Left renal cortex interstitium (tissue), 4 donors: ENCODE measurements at regions not wholly inside any gene's neighbourhood (a gene's known extent, or its start where the extent isn't known, plus 50 kb on each side); places are given as distances from the start of the nearest gene placed in this dataset.

Source experiments
- DNase-seq, 4 donors: peaks; one replicate each; pipeline ENCODE4 v3.0.0-alpha.2; 2013; ENCODE audit warnings: low read depth in 4 of 4, low spot score in 2 of 4, missing footprints in 1 of 4

DNA sequence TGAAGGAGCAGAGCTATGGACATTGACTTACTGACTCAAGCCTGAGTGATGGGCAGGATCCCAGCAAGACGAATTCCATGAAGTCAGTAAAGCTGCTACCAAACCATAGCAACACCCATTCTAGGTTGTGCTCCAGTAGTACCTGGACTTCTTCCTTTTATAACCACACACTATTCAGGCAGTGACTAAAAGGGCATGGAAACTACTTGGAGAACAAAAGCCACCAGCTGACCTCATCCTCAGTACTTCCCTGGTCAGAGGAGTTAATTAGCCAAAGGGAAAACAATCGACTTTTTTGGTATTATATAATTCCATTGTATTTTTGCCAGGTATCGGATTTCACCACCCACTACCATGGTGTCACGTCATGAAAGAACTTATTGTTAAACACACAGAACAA is 237.1 kb downstream of the TTC32 start:
- no peak for DNase-seq

DNA sequence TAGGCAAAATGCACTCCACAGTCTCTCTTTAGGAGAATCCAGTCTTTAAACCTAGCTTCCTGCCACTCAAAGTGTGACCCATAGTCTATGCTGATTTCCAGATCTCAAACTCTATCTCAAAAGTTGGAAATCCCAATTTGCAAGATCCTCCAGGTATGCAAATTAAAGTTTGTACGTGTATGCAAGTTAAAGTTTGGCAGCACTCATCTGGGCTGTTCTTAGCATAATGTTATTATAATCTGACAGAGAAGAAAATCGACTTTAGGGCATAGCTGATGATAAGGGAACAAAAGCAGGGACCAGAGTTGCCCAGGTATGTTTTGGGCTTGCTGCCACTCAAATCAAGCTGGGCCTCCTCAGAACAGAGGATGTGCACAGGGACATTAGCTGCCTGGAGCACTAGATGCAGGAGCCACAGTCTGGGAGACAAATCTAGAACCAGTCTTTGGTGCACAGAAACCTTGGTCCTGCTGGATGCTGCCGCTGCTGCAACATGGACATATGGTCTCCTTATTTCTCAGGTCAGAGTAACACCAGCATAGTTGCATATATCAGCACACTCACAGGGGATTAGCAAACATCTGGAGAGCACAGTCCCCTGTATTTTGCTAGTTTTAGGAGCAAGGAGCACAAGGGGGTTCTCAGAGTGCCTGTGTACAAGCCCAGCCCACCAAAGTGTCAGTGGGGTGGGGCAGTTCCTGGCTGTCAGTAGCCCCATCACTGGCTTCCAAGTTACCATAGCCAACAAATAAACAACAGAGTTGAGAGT is 242.6 kb downstream of the TTC32 start:
- no peak for DNase-seq

DNA sequence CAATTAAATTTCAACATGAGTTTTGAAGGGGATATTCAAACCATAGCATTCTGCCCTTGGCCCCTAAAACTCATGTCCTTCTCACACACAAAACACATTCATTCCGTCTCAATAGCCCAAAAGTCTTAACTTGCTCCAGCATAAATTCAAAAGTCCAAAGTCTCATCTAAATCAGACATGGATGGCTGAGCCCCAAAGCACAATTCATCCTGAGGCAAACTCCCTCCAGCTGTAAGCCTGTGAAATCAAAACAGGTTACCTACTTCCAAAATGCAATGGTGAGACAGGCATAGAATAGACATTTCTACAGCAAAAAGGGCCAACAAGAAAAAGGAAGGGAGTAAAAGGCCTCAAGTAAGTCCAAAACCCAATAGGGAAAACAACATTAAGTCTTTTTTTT is 245.8 kb downstream of the TTC32 start:
- DNase-seq = no peak

GRCh38 chr2:19654310-19655090 is 247.3 kb downstream of the TTC32 start:
- no peak for DNase-seq

GRCh38 chr2:19653509-19653908 is 248.3 kb downstream of the TTC32 start:
- DNase-seq = no peak

DNA sequence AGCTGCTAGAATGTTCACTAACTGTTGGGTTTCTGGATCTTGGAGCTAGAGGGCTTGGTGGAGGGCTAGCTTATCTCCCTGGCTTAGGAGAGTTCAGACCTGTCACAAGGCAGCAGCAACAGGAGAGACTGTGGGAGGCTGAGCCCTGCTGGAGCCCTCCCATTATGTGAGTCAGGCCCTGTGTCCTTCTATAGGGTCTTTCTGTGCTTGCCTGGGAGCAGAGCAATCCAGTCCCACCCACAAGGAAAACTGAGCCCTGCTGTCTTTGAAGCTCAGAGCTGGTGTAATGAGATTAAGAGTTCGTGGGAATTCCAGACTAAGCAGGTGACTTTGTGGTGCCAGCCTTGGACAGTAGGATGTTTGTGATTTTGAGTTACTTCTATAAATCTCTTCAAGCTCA is 249.0 kb downstream of the TTC32 start:
- no peak for DNase-seq

DNA sequence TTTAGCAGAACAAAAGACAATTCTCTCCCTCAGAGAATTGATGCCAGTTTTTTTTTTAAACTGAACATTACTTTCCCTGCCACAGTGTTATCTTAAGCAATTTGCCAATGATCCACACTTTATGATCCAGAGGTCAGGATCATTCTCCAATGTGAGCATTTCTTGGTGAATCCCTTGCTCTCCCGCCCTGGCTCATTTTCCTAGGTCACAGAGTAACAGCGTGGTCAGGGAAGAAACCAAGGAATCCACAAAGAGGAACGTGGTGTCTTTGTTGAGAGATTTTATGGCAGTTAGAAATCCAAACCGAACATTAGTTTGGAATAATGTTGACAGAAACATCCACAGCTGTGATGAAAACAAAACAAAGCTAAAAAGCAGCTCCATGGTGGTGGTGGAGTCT is 250.3 kb downstream of the TTC32 start:
- DNase-seq = no peak

DNA sequence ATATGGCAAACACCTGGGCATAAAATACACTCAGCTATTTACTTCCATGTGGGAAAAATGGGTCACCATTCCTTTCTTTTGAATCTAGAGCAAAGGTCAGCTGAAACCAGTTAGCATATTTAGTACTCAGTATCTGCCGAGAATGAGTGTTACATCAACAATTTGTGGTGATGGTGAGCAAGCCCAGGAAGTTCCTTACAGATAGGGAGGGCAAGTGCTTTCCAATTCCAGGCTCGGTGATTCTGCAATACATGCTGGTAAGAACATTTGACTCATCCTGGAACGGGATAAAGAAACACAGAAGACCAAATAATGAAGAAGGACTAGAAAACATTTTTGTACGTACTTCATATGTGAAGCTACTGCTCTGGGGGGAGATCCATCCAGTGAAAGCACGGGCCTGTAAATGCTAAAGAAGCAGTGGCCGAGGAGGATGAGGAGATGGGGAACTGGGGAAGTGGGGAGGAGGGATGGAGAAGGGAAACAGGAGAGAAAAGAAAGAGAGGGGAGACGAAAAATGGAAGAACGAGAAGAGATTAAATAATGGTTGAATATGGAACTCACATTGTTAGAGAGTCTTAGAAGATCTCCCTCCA is 251.9 kb downstream of the TTC32 start:
- no peak for DNase-seq

DNA sequence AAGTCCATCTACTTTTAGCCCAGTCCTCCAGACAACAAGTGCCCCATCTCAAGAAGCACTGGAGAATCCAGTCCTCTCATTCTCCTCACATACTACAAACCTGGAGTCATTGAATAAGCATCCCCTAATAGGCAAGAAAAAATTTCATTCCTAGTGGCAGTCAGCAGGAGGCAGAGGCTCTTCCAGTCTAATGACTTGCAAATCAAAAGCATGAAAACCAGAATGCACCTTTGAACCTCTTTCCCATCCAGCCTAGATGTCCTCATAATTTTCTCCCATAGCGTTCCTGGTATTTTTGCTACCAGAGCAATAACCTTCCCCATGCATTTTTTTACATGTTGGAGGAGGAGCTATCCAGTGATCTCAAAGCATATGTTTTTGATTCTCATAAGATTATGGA is 252.6 kb downstream of the TTC32 start:
- no peak for DNase-seq

DNA sequence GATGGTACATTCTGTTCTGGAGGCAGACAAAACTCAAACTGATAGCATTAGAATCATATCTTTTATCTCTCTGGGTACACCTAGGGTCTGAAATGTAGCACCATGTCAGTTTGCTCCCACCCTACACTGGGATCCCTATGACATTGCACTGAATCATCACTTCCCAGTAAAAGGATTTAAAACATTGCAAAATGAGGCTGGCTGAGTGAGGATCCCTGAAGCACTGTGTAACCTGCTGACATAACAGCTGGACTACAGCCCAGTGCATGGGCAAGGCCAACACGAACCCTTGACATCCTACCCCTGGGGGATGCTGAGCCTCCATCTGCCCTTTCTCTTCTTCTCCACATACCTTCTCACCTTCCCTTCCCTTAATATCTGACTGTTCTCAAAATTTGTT is 253.2 kb downstream of the TTC32 start:
- DNase-seq = no peak

DNA sequence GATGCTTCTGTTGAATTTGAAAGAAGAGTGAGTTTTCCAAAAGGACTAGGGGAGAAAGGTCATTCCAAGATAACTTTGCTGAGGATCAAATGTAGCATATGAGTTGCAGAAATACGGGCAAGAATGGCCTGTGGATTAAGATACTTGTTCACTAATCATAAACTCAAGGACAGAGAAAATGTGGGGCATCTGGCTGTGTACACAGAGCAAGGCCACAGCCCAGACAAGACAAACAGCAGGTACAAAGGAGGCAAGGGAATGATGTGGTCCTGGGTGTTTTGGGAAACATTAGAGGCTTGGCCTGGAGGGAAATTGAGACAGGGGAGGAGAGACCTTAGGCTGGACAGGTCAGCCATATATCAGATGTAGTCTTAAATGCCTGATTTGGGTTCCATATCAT is 254.8 kb downstream of the TTC32 start:
- DNase-seq = no peak

GRCh38 chr2:19644763-19645162 is 257.0 kb downstream of the TTC32 start:
- no peak for DNase-seq

DNA sequence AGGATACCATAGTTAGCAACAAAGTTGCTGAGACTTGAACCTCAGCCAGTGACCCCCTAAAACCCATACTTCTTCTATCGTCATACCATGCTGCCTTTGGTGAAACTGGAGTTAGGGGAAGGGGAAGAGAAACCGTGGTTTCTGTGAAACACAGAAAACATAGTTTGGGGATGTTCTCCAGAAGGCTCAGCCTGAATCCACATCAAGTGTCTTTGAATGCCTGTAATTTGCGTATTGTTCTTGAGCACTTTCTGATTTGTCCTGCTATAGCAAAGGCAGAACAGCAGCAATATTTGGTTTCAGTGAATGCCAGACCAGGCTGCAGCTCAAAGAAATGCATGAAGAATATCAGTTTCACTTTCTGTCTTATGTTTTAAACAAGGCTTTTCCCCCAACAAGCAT is 258.7 kb downstream of the TTC32 start:
- DNase-seq = no peak

DNA sequence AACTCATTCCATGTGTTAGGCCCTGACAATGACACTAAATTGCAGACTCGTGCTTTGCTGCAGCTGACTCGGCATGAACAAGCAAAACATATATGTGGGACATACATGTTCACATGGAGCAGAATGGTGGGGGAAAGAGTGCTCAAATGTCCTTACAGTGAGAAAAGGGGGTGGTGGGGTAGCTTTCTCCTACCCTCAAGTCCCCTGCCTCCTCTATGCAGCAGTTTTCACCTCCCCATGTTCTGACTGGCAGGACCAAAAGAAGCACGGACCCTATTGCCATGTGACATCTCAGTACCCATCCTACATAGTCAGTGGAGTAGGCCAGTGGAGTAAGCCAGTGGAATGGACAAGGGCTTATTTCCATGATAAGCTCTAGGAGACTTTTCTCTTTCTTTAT is 259.3 kb downstream of the TTC32 start:
- DNase-seq = no peak

GRCh38 chr2:19635951-19636510 is 265.8 kb downstream of the TTC32 start:
- DNase-seq = no peak

DNA sequence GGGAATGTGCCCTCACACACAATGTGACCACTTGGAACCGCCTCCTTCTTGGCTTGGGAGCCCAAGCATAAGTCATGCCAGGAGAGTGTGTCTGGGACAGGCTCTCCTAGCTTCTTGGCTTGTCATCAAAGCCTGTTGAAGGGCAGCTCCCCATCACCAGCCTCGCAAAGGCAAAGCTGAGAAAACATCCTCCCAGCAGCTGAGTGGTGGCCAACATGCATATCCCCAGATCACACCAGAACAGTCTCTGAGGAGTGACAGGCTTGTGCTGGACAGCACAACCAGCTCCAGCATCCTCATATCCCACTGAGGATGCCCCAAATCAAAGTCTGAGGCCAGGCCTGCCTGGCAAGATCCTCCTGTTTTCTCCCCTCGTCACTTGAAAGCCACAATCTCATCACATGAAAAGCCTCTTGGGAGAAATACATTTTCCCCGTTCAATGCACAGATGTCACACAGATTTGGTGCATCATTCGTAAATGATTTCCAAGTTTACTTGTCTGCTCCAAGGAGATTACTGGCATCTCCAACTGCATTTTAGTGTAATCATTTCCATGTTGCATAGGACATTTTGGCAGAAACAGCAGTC is 269.3 kb downstream of the TTC32 start:
- no peak for DNase-seq

DNA sequence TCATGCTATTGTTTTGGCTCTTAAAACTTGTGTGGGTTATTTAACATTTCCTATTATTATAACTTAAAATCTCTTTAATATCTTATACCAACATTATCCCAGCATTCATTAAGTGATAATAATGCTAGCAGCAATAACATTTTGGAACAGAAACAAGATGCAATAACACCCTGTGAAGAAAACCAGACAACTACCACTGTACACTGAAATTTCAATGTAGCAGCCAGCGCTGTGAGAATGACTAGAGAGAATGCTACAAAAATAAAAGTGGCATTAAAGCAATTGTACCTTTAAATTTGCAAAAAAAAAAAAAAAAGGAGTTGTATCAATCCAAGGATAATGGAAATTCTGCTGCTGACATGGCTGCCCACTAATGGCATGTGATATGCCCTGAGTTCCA is 269.9 kb downstream of the TTC32 start:
- no peak for DNase-seq

DNA sequence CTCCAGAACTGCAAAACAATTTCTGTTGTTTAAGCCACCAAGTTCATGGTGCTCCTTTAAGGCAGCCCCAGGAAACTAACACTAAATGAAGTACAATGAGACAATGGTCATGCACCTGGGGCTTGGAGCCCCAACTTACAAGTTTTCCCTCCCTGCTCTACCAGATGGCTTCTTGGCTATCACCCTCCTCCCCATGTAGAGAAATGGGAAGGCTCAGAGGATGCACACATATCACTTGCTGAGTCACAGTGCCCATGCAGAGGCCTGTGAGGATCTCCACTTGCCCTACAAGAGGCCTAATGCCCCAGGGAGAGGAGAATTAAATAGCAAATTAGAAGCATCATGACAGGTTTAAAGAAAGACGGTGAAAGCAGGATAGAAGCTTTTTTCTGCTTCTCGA is 270.9 kb downstream of the TTC32 start:
- DNase-seq = no peak

- DNase-seq = no peak
Measured at GRCh38 chr2:19627359-19627758, 268.9 kb upstream of the OSR1 start.

DNA sequence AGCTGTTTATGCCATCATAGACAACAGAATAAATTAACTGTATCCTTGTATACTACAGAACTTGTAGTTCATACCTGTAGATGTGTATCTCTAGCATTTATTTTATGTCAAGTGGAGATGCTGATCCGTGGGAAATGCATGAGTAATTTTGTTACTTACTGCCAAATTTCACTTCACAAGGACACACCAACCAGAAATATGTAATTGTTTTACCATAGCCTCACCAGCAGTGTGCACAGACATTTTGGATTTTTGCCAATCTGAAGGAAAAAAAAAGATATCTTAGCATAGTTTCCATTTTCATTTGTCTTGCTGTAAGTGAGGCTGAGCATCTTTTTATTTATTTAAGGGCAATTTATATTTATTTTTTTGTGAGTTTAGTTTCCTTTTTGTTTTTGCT is 265.1 kb upstream of the OSR1 start:
- DNase-seq = no peak

- DNase-seq = no peak
Measured at GRCh38 chr2:19617257-19617848, 258.9 kb upstream of the OSR1 start.
